GM06990 (cell line): ENCODE measurements at regions not wholly inside any gene's neighbourhood (a gene's known extent, or its start where the extent isn't known, plus 50 kb on each side); places are given as distances from the start of the nearest gene placed in this dataset.

Source experiments
- DNase-seq: peaks from one replicate; pipeline ENCODE4 v3.0.0-alpha.2; 2011; ENCODE audit not compliant: insufficient read length; ENCODE audit errors: extremely low read depth
- H3K27me3 ChIP-seq: replicated peaks from 2 replicates; pipeline ENCODE4 v1.6.0; 2011; ENCODE audit warnings: low read length; ENCODE audit not compliant: control insufficient read depth, insufficient read depth
- H3K36me3 ChIP-seq: 2 replicates; pipeline ENCODE4 v1.5.1; 2011; ENCODE audit warnings: low read length; ENCODE audit not compliant: control insufficient read depth, insufficient read depth
- H3K4me3 ChIP-seq: replicated peaks from 2 replicates; pipeline ENCODE4 v1.5.1; 2011; ENCODE audit warnings: low read depth, mild to moderate bottlenecking, control low read depth, low read length
- CTCF ChIP-seq: IDR thresholded peaks from 2 replicates; pipeline ENCODE4 v1.5.1; 2011; ENCODE audit warnings: low read length, control low read depth, mild to moderate bottlenecking, inconsistent platforms; ENCODE audit not compliant: insufficient read depth, poor library complexity, severe bottlenecking

- Histone ChIP-seq H3K27me3 (no peaks in the 10 kb centered on the region; the same call in 1 of the 2 replicates), H3K36me3 (no peaks in the 10 kb centered on the region), H3K4me3 (no peak overlapping the region)
- TF ChIP-seq CTCF, result no peak
- DNase-seq, result no peak
Measured at GRCh38 chr2:128984081-128984480, 665.4 kb upstream of the HS6ST1 start.

- no peak for TF ChIP-seq CTCF
- Histone ChIP-seq H3K4me3 (no peak overlapping the region), H3K27me3 (no peaks in the 10 kb centered on the region; the same call in 1 of the 2 replicates), H3K36me3 (no peaks in the 10 kb centered on the region)
- DNase-seq, result no peak
Measured at GRCh38 chr2:128984855-128985254, 666.2 kb upstream of the HS6ST1 start.

GRCh38 chr2:128986026-128986715 lies 667.5 kb upstream of the HS6ST1 start:
- Histone ChIP-seq H3K27me3 (no peaks in the 10 kb centered on the region; the same call in 1 of the 2 replicates), H3K36me3 (no peaks in the 10 kb centered on the region), H3K4me3 (no peak overlapping the region)
- no peak for DNase-seq
- TF ChIP-seq CTCF, result no peak

GRCh38 chr2:128986867-128987268 lies 668.2 kb upstream of the HS6ST1 start:
- DNase-seq, result no peak
- Histone ChIP-seq H3K4me3 (no peak overlapping the region), H3K27me3 (no peaks in the 10 kb centered on the region; the same call in 1 of the 2 replicates), H3K36me3 (no peaks in the 10 kb centered on the region)
- no peak for TF ChIP-seq CTCF

GRCh38 chr2:128988326-128988725 lies 669.7 kb upstream of the HS6ST1 start:
- no peak for DNase-seq
- no peak overlapping the region for H3K4me3 ChIP-seq
- no peaks in the 10 kb centered on the region; the same call in 1 of the 2 replicates for H3K27me3 ChIP-seq
- H3K36me3 ChIP-seq, result no peaks in the 10 kb centered on the region
- TF ChIP-seq CTCF, result no peak
